ENCODE measurements at regions not wholly inside any gene's neighbourhood (a gene's known extent, or its start where the extent isn't known, plus 50 kb on each side); places are given as distances from the start of the nearest gene placed in this dataset.

- no peak for DNase-seq (ENCODE audit: low read depth, low spot score)
- CTCF ChIA-PET, result no interaction called here
- RAD21 ChIA-PET (ENCODE audit: low non-redundant PET in 1 of 2, low total read pairs in 2 of 2, uncharacterized antibody in 2 of 2, unreplicated experiment in 2 of 2), result no interaction called here
- POLR2A ChIA-PET, result no interaction called here
- no peaks in the 10 kb centered on the region for H3K36me3 ChIP-seq (ENCODE audit: control insufficient read depth in 1 of 2, insufficient read depth in 2 of 2, low read length in 2 of 2)
- BruUV-seq (replicated peaks), result no TSS peak
- H3K27me3 ChIP-seq (ENCODE audit: insufficient read depth, low read length), result no peaks in the 10 kb centered on the region
- TF ChIP-seq ZBTB33 (IDR thresholded peaks at IDR 0.05; ENCODE audit: extremely low read depth, insufficient replicate concordance, low read length) (no peak), POLR2AphosphoS5 (IDR thresholded peaks at IDR 0.05; ENCODE audit: low read depth, low read length) (no peak), CEBPB (IDR thresholded peaks at IDR 0.05; ENCODE audit: low read depth) (no peak), EZH2phosphoT487 (IDR thresholded peaks at IDR 0.05; ENCODE audit: borderline replicate concordance) (no peak), ZNF274 (IDR thresholded peaks at IDR 0.05; ENCODE audit: low read depth, low read length) (no peak), ATF3 (IDR thresholded peaks at IDR 0.05) (no peak), ZFX (IDR thresholded peaks at IDR 0.05) (no peak), MAX (IDR thresholded peaks at IDR 0.05) (no peak)
- H3K9me3 ChIP-seq (ENCODE audit: control insufficient read depth in 1 of 2, insufficient read depth in 1 of 2, low read depth in 1 of 2, low read length in 2 of 2), result no peaks in the 10 kb centered on the region
- no peaks in the 10 kb centered on the region for H3K9me2 ChIP-seq (ENCODE audit: insufficient read depth)
- H3K4me2 ChIP-seq (ENCODE audit: low read length), result no peak overlapping the region
- no peak overlapping the region for H3K27ac ChIP-seq (ENCODE audit: low read depth, low read length)
- H3K79me2 ChIP-seq (ENCODE audit: insufficient read depth, low read length), result no peaks in the 10 kb centered on the region
- H3K4me1 ChIP-seq (ENCODE audit: control insufficient read depth in 1 of 2, insufficient read depth in 2 of 2, low read length in 2 of 2), result no peaks in the 10 kb centered on the region
- intact Hi-C loops (cut with micrococcal nuclease), result no loop called here
- ATAC-seq, result no peak
- no peak overlapping the region for H3K9ac ChIP-seq (ENCODE audit: low read length)
- H3K4me3 ChIP-seq (replicated peaks in 1 of 2; ENCODE audit: low read depth in 1 of 2, low read length in 2 of 2), result no peak overlapping the region
- no peaks in the 10 kb centered on the region for H4K20me1 ChIP-seq (ENCODE audit: insufficient read depth)
- H2AFZ ChIP-seq (ENCODE audit: low read depth, low read length, poor library complexity, severe bottlenecking), result no peak overlapping the region
These were observed 369.7 kb downstream of the SHANK2 start for GRCh38 chr11:70882716-70883085.
